GM12878 (cell line): ENCODE measurements at regions not wholly inside any gene's neighbourhood (a gene's known extent, or its start where the extent isn't known, plus 50 kb on each side); places are given as distances from the start of the nearest gene placed in this dataset.
"Not testable (repeated sequence)": the region's sequence is repeated elsewhere in the genome, so short reads cannot be mapped to it uniquely, and the experiment has no call there.

ENCODE experiments used
- ATAC-seq: fragments of 200-7000 bp; cut with Tn5 transposase; 3 replicates; pipeline ENCODE4 v1.9.1; 2020; ENCODE audit warnings: mild to moderate bottlenecking, moderate library complexity
- BruUV-seq: library from RNA; stranded (reverse); fragments of 400-500 nt; replicated peaks from 2 replicates; lab custom pipeline; 2021; lab: Mats Ljungman, UMichigan
- CTCF ChIA-PET: fragments of 300-600 bp; sonication (Branson Sonifier 250); formaldehyde crosslinking; extraction: SDS; loops from one replicate; lab custom pipeline; 2021; ENCODE audit warnings: inconsistent platforms; lab: Yijun Ruan, JAX
- POLR2A ChIA-PET: fragments of 350-600 bp; formaldehyde crosslinking; extraction: SDS; loops from one replicate; lab custom pipeline; 2021; ENCODE audit warnings: inconsistent platforms; lab: Charles Lee
- RAD21 ChIA-PET: fragments of 300-600 bp; sonication (Branson Sonifier 250); formaldehyde crosslinking; loops from one replicate; lab custom pipeline; 2023; ENCODE audit warnings: antibody characterized with exemption; ENCODE audit not compliant: unreplicated experiment; lab: Charles Lee
- SMC1A ChIA-PET: fragments of 300-600 bp; sonication (Branson Sonifier 250); formaldehyde crosslinking; loops from one replicate; lab custom pipeline; 2023; ENCODE audit not compliant: unreplicated experiment, uncharacterized antibody; lab: Charles Lee
- DNase-seq: peaks from one replicate; pipeline ENCODE4 v3.0.0-alpha.2; 2011; ENCODE audit warnings: low read depth, low spot score
- FAIRE-seq: peaks from 3 replicates; lab custom pipeline; 2011; peaks lifted over from hg19 to GRCh38; lab: Jason Lieb, UNC
- H2AFZ ChIP-seq: 2 replicates; pipeline ENCODE4 v1.6.0; 2011; ENCODE audit warnings: low read depth, low read length, control low read depth; ENCODE audit not compliant: control insufficient read depth
- H3K27ac ChIP-seq: 2 replicates; pipeline ENCODE4 v1.5.1; 2011; ENCODE audit warnings: control low read depth; ENCODE audit not compliant: control insufficient read depth, insufficient read depth
- H3K27me3 ChIP-seq, 2 experiments: replicated peaks in 1 of 2; 2 replicates each; pipeline versions ENCODE4 v1.6.0 to v1.6.1; 2011; ENCODE audit warnings: low read length in 1 of 2; ENCODE audit not compliant: control insufficient read depth in 2 of 2, insufficient read depth in 2 of 2
- H3K36me3 ChIP-seq, 2 experiments: 2 replicates each; pipeline ENCODE4 v1.5.1; 2011; ENCODE audit warnings: low read length in 1 of 2; ENCODE audit not compliant: control insufficient read depth in 2 of 2, insufficient read depth in 2 of 2
- H3K4me1 ChIP-seq: 2 replicates; pipeline ENCODE4 v1.6.1; 2011; ENCODE audit warnings: mild to moderate bottlenecking, low read length, moderate library complexity, mixed read lengths; ENCODE audit not compliant: control insufficient read depth, insufficient read depth
- H3K4me2 ChIP-seq: 2 replicates; pipeline ENCODE4 v1.6.0; 2011; ENCODE audit warnings: control low read depth; ENCODE audit not compliant: control insufficient read depth, insufficient read depth
- H3K4me3 ChIP-seq: fragments of 200-600 bp; sonication (generic); 2 replicates; pipeline ENCODE4 v1.5.1; 2016
- H3K79me2 ChIP-seq: 2 replicates; pipeline ENCODE4 v1.6.0; 2011; ENCODE audit warnings: low read length; ENCODE audit not compliant: control insufficient read depth, insufficient read depth
- H3K9ac ChIP-seq: 2 replicates; pipeline ENCODE4 v1.8.0; 2011; ENCODE audit warnings: low read length, control low read depth, mixed read lengths; ENCODE audit not compliant: control insufficient read depth, insufficient read depth
- H3K9me3 ChIP-seq: replicated peaks from 3 replicates; pipeline ENCODE4 v1.5.1; 2011; ENCODE audit warnings: mild to moderate bottlenecking, low read length; ENCODE audit not compliant: control insufficient read depth, insufficient read depth
- H4K20me1 ChIP-seq: 2 replicates; pipeline ENCODE4 v1.6.0; 2011; ENCODE audit not compliant: control insufficient read depth, insufficient read depth
- WGBS: methylation state at CpG from one replicate; pipeline ENCODE4 v1.1.6; 2016; ENCODE audit warnings: low lambda C conversion rate; ENCODE audit not compliant: insufficient replicate concordance, insufficient coverage; ENCODE audit errors: missing lambda C conversion rate; 5-methylcytosine and 5-hydroxymethylcytosine counted together
- in situ Hi-C: fragments of 300-500 bp; cut with MboI; formaldehyde crosslinking; loops from 9 replicates; pipeline ENCODE4 v1.14.3; 2018; ENCODE audit warnings: mixed read lengths
- intact Hi-C: fragments of 100-400 bp; cut with micrococcal nuclease; formaldehyde crosslinking; loops from one replicate; pipeline ENCODE4 v1.14.2; 2022; ENCODE audit not compliant: unreplicated experiment

- H3K36me3 ChIP-seq, RAD21 ChIA-PET, H4K20me1 ChIP-seq, CTCF ChIA-PET, H3K4me3 ChIP-seq, in situ Hi-C loops, H3K4me2 ChIP-seq, POLR2A ChIA-PET, intact Hi-C loops, DNase-seq, H3K4me1 ChIP-seq, H3K27ac ChIP-seq, H2AFZ ChIP-seq, FAIRE-seq, BruUV-seq, SMC1A ChIA-PET, H3K9me3 ChIP-seq, H3K9ac ChIP-seq, H3K79me2 ChIP-seq, H3K27me3 ChIP-seq, ATAC-seq: not testable (repeated sequence)
- WGBS: no CpG with 5 or more reads among the region's 1 CpG
Observed at GRCh38 chr2:87460662-87461061, 287.2 kb upstream of the PLGLB2 start.

- H3K9me3 ChIP-seq, ATAC-seq, BruUV-seq, FAIRE-seq, H3K27ac ChIP-seq, RAD21 ChIA-PET, H3K79me2 ChIP-seq, H3K4me2 ChIP-seq, intact Hi-C loops, H4K20me1 ChIP-seq, CTCF ChIA-PET, in situ Hi-C loops, POLR2A ChIA-PET, H3K4me1 ChIP-seq, H3K27me3 ChIP-seq, H3K36me3 ChIP-seq, H3K4me3 ChIP-seq, H3K9ac ChIP-seq, DNase-seq, SMC1A ChIA-PET, H2AFZ ChIP-seq: not testable (repeated sequence)
- 82% methylated on average over 3 of the region's 4 CpGs for WGBS
Observed at GRCh38 chr2:87461671-87462070, 286.2 kb upstream of the PLGLB2 start.

- DNase-seq, H3K27ac ChIP-seq, SMC1A ChIA-PET, H3K4me3 ChIP-seq, POLR2A ChIA-PET, ATAC-seq, RAD21 ChIA-PET, CTCF ChIA-PET, H3K9me3 ChIP-seq, FAIRE-seq, H2AFZ ChIP-seq, H3K27me3 ChIP-seq, H3K36me3 ChIP-seq, H4K20me1 ChIP-seq, BruUV-seq, H3K4me1 ChIP-seq, in situ Hi-C loops, H3K9ac ChIP-seq, intact Hi-C loops, H3K4me2 ChIP-seq, H3K79me2 ChIP-seq: not testable (repeated sequence)
- 98% methylated on average over 2 of the region's 2 CpGs for WGBS
Observed at GRCh38 chr2:87464219-87464618, 283.7 kb upstream of the PLGLB2 start.

GRCh38 chr2:87465730-87466129, 282.2 kb upstream of the PLGLB2 start:
- RAD21 ChIA-PET, CTCF ChIA-PET, in situ Hi-C loops, H3K79me2 ChIP-seq, H3K4me2 ChIP-seq, intact Hi-C loops, H3K9me3 ChIP-seq, SMC1A ChIA-PET, H3K9ac ChIP-seq, FAIRE-seq, ATAC-seq, DNase-seq, H3K27ac ChIP-seq, H3K4me3 ChIP-seq, H4K20me1 ChIP-seq, H3K27me3 ChIP-seq, H2AFZ ChIP-seq, H3K36me3 ChIP-seq, BruUV-seq: not testable (repeated sequence)
- WGBS: 60% methylated on average over 1 of the region's 3 CpGs
- H3K4me1 ChIP-seq: peaks cover 13% of the 10 kb centered on the region
- POLR2A ChIA-PET: interaction anchor here (0.6 kb wide), 1 partner anchor 1130 kb away, joined by 5 read pairs; no protein-coding TSS in a partner anchor
